ENCODE measurements at regions not wholly inside any gene's neighbourhood (a gene's known extent, or its start where the extent isn't known, plus 50 kb on each side); places are given as distances from the start of the nearest gene placed in this dataset.

GRCh38 chr10:28408237-28408777, 105.4 kb upstream of the MPP7 start:
- Histone ChIP-seq H3K4me1 (ENCODE audit: control insufficient read depth in 1 of 2, insufficient read depth in 2 of 2, low read length in 2 of 2) (0 out of 4 replicates have a peak, but pooled peaks cover 0 to 4% of the 10 kb centered on the region in 2 experiments), H3K9me2 (ENCODE audit: insufficient read depth) (no peaks in the 10 kb centered on the region), H3K27ac (ENCODE audit: low read depth, low read length) (no peak overlapping the region), H3K4me3 (replicated peaks in 1 of 2; ENCODE audit: low read depth in 1 of 2, low read length in 2 of 2) (no peak overlapping the region), H3K27me3 (ENCODE audit: insufficient read depth, low read length) (no peaks in the 10 kb centered on the region), H3K79me2 (ENCODE audit: insufficient read depth, low read length) (no peaks in the 10 kb centered on the region), H3K9ac (ENCODE audit: low read length) (no peak overlapping the region), H3K36me3 (ENCODE audit: control insufficient read depth in 1 of 2, insufficient read depth in 2 of 2, low read length in 2 of 2) (no peaks in the 10 kb centered on the region), H3K9me3 (ENCODE audit: control insufficient read depth in 1 of 2, insufficient read depth in 1 of 2, low read depth in 1 of 2, low read length in 2 of 2) (no peaks in the 10 kb centered on the region), H2AFZ (ENCODE audit: low read depth, low read length, poor library complexity, severe bottlenecking) (no peak overlapping the region), H4K20me1 (ENCODE audit: insufficient read depth) (no peaks in the 10 kb centered on the region), H3K4me2 (ENCODE audit: low read length) (no peak overlapping the region)
- CTCF ChIA-PET, result interaction anchor here (0.7 kb wide), 1 partner anchor 1412 kb away, joined by 3 read pairs; no protein-coding TSS in a partner anchor
- intact Hi-C loops (cut with micrococcal nuclease), result no loop called here
- ATAC-seq (no peak), DNase-seq (ENCODE audit: low read depth, low spot score) (no peak)
- POLR2A ChIA-PET, result no interaction called here
- no TSS peak for BruUV-seq (replicated peaks)
- RAD21 ChIA-PET (ENCODE audit: low non-redundant PET in 1 of 2, low total read pairs in 2 of 2, uncharacterized antibody in 2 of 2, unreplicated experiment in 2 of 2), result no interaction called here
- TF ChIP-seq ELF1 (IDR thresholded peaks at IDR 0.05; ENCODE audit: borderline replicate concordance, low read depth) (no peak), CBX3 (IDR thresholded peaks at IDR 0.05; ENCODE audit: low read depth) (no peak), JUND (IDR thresholded peaks at IDR 0.05) (no peak), YY1 (IDR thresholded peaks at IDR 0.05; ENCODE audit: extremely low read depth, insufficient replicate concordance, low read depth, low read length) (no peak)

GRCh38 chr10:28410420-28411135, 107.7 kb upstream of the MPP7 start:
- Histone ChIP-seq H3K9me3 (ENCODE audit: control insufficient read depth in 1 of 2, insufficient read depth in 1 of 2, low read depth in 1 of 2, low read length in 2 of 2) (no peaks in the 10 kb centered on the region), H2AFZ (ENCODE audit: low read depth, low read length, poor library complexity, severe bottlenecking) (no peak overlapping the region), H3K9ac (ENCODE audit: low read length) (no peak overlapping the region), H3K27me3 (ENCODE audit: insufficient read depth, low read length) (no peaks in the 10 kb centered on the region), H3K79me2 (ENCODE audit: insufficient read depth, low read length) (no peaks in the 10 kb centered on the region), H4K20me1 (ENCODE audit: insufficient read depth) (no peaks in the 10 kb centered on the region), H3K4me2 (ENCODE audit: low read length) (no peak overlapping the region), H3K27ac (ENCODE audit: low read depth, low read length) (no peak overlapping the region), H3K4me3 (replicated peaks in 1 of 2; ENCODE audit: low read depth in 1 of 2, low read length in 2 of 2) (no peak overlapping the region), H3K4me1 (ENCODE audit: control insufficient read depth in 1 of 2, insufficient read depth in 2 of 2, low read length in 2 of 2) (no peaks in the 10 kb centered on the region), H3K36me3 (ENCODE audit: control insufficient read depth in 1 of 2, insufficient read depth in 2 of 2, low read length in 2 of 2) (no peaks in the 10 kb centered on the region), H3K9me2 (ENCODE audit: insufficient read depth) (no peaks in the 10 kb centered on the region)
- DNase-seq (ENCODE audit: low read depth, low spot score) (no peak), ATAC-seq (peak; percentile 75)
- POLR2A ChIA-PET, result no interaction called here
- TF ChIP-seq RAD21 (IDR thresholded peaks at IDR 0.05; ENCODE audit: low read depth) (peak; percentile 28; the same call in 1 of the 2 replicates), ZNF274 (IDR thresholded peaks at IDR 0.05; ENCODE audit: low read depth, low read length) (no peak), POLR2A (IDR thresholded peaks at IDR 0.05; ENCODE audit: borderline replicate concordance, extremely low read depth, insufficient read depth, insufficient read length) (no peak), CTCF (IDR thresholded peaks at IDR 0.05 in 2 of 3, conservative IDR thresholded peaks at IDR 0.05 in 1 of 3; ENCODE audit: borderline replicate concordance in 1 of 3, insufficient read depth in 1 of 3, low read depth in 2 of 3, low read length in 2 of 3) (peak in 2 of 3 experiments; percentile 44 to 45; a peak in 4 of 6 replicates), EZH2 (IDR thresholded peaks at IDR 0.05) (no peak), TCF7L2 (IDR thresholded peaks at IDR 0.05; ENCODE audit: borderline replicate concordance, extremely low read depth, insufficient read depth, insufficient read length) (no peak), EZH2phosphoT487 (IDR thresholded peaks at IDR 0.05; ENCODE audit: borderline replicate concordance) (no peak), JUND (IDR thresholded peaks at IDR 0.05) (no peak), EGR1 (IDR thresholded peaks at IDR 0.05; ENCODE audit: low read depth) (no peak)
- intact Hi-C loops (cut with micrococcal nuclease), result no loop called here
- CTCF ChIA-PET, result interaction anchor here (1.2 kb wide), 1 partner anchor 17 kb away, joined by 5 read pairs; no protein-coding TSS in a partner anchor
- RAD21 ChIA-PET (ENCODE audit: low non-redundant PET in 1 of 2, low total read pairs in 2 of 2, uncharacterized antibody in 2 of 2, unreplicated experiment in 2 of 2), result no interaction called here
- no TSS peak for BruUV-seq (replicated peaks)
